ENCODE measurements at regions not wholly inside any gene's neighbourhood (a gene's known extent, or its start where the extent isn't known, plus 50 kb on each side); places are given as distances from the start of the nearest gene placed in this dataset.

DNA sequence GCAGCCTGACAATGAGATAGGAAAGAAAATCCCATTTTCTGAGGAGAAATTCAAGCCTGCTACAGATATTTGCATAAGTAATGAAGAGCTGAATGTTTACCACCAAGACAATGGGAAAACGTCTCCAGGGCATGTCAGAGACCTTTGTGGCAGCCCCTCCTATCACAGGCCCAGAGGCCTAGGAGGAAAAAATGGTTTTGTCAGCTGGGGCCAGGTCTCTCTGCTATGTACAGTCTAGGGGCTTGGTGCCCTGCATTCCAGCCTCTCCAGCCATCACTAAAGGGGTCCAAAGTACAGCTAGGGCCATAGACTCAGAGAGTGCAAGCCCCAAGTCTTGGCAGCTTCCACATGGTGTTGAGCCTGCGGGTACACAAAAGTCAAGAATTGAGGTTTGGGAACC lies 361.6 kb upstream of the ANXA10 start:
- TF ChIP-seq POLR2A (IDR thresholded peaks at IDR 0.05) (no peak), POLR2AphosphoS5 (IDR thresholded peaks at IDR 0.05) (no peak)
